ENCODE measurements at regions not wholly inside any gene's neighbourhood (a gene's known extent, or its start where the extent isn't known, plus 50 kb on each side); places are given as distances from the start of the nearest gene placed in this dataset.

- TF ChIP-seq CTCF (IDR thresholded peaks at IDR 0.05; ENCODE audit: low read length) (no peak), EZH2 (optimal IDR thresholded peaks at IDR 0.05; ENCODE audit: low read depth, low read length) (no peak), EZH2phosphoT487 (IDR thresholded peaks at IDR 0.05; ENCODE audit: low read length) (no peak)
Measured at GRCh38 chr22:49598338-49598737, 229.3 kb downstream of the BRD1 start.

All from MM.1S (cell line).